Activated CD8-positive, alpha-beta memory T cell treated with anti-CD3 and anti-CD28 coated beads, Interleukin-2, amount 10 ng/mL, durations not matched to agents 7 days and 5 days (primary cell): ENCODE measurements at regions not wholly inside any gene's neighbourhood (a gene's known extent, or its start where the extent isn't known, plus 50 kb on each side); places are given as distances from the start of the nearest gene placed in this dataset.

ENCODE experiments used
- ATAC-seq: fragments of 150-1000 bp; cut with Tn5 transposase; one replicate; pipeline ENCODE4 v1.10.0; 2021; ENCODE audit warnings: moderate library complexity
- CTCF ChIA-PET: fragments of 350-600 bp; sonication (Branson Sonifier 250); formaldehyde crosslinking; loops from one replicate; lab custom pipeline; 2021; ENCODE audit warnings: antibody characterized with exemption; lab: Charles Lee
- DNase-seq: peaks from one replicate; pipeline ENCODE4 v3.0.0-alpha.2; 2020
- H3K27ac Mint-ChIP-seq: one replicate; pipeline ENCODE4 v1.8.0; 2021; ENCODE audit warnings: mild to moderate bottlenecking, mixed read lengths
- H3K27me3 Mint-ChIP-seq: one replicate; pipeline ENCODE4 v1.8.0; 2021; ENCODE audit warnings: mixed read lengths
- H3K36me3 Mint-ChIP-seq: one replicate; pipeline ENCODE4 v1.8.0; 2021; ENCODE audit warnings: mild to moderate bottlenecking, mixed read lengths
- H3K4me1 Mint-ChIP-seq: one replicate; pipeline ENCODE4 v1.8.0; 2021; ENCODE audit warnings: mixed read lengths
- H3K4me3 Mint-ChIP-seq: one replicate; pipeline ENCODE4 v1.8.0; 2021; ENCODE audit warnings: mild to moderate bottlenecking, moderate library complexity, mixed read lengths
- H3K9me3 Mint-ChIP-seq: one replicate; pipeline ENCODE4 v1.8.0; 2022; ENCODE audit warnings: low read depth, mixed read lengths

- CTCF ChIA-PET: no interaction called here
- H3K4me1 Mint-ChIP-seq: no peaks in the 10 kb centered on the region
- no peaks in the 10 kb centered on the region for H3K36me3 Mint-ChIP-seq
- no peaks in the 10 kb centered on the region for H3K27me3 Mint-ChIP-seq
- no peak for ATAC-seq
- no peak for DNase-seq
- H3K27ac Mint-ChIP-seq: no peak overlapping the region
- H3K4me3 Mint-ChIP-seq: no peak overlapping the region
- H3K9me3 Mint-ChIP-seq: no peaks in the 10 kb centered on the region
Measured at GRCh38 chr11:70734379-70734778, 336.1 kb downstream of the CTTN start.

GRCh38 chr11:70734911-70735310 lies 336.6 kb downstream of the CTTN start:
- CTCF ChIA-PET: no interaction called here
- H3K27ac Mint-ChIP-seq: no peak overlapping the region

GRCh38 chr11:70735976-70736375 lies 337.6 kb downstream of the CTTN start:
- ATAC-seq (no peak), DNase-seq (no peak)
- no peaks in the 10 kb centered on the region for H3K9me3 Mint-ChIP-seq
- CTCF ChIA-PET: no interaction called here
- H3K4me3 Mint-ChIP-seq: no peak overlapping the region
- H3K27ac Mint-ChIP-seq: no peak overlapping the region
- H3K36me3 Mint-ChIP-seq: no peaks in the 10 kb centered on the region
- no peaks in the 10 kb centered on the region for H3K27me3 Mint-ChIP-seq
- no peaks in the 10 kb centered on the region for H3K4me1 Mint-ChIP-seq

More at GRCh38 chr11:70734911-70735310, 336.6 kb downstream of the CTTN start:
- Mint-ChIP-seq H3K27me3 (no peaks in the 10 kb centered on the region), H3K4me3 (no peak overlapping the region), H3K9me3 (no peaks in the 10 kb centered on the region), H3K4me1 (no peaks in the 10 kb centered on the region), H3K36me3 (no peaks in the 10 kb centered on the region)
- DNase-seq: no peak
- no peak for ATAC-seq

GRCh38 chr11:70736461-70736860 lies 338.1 kb downstream of the CTTN start:
- Mint-ChIP-seq H3K9me3 (no peaks in the 10 kb centered on the region), H3K4me3 (no peak overlapping the region), H3K27me3 (no peaks in the 10 kb centered on the region), H3K4me1 (no peaks in the 10 kb centered on the region), H3K27ac (no peak overlapping the region), H3K36me3 (no peaks in the 10 kb centered on the region)
- no peak for ATAC-seq
- CTCF ChIA-PET: no interaction called here
- no peak for DNase-seq

GRCh38 chr11:70736937-70737640 lies 338.8 kb downstream of the CTTN start:
- CTCF ChIA-PET: no interaction called here
- no peaks in the 10 kb centered on the region for H3K9me3 Mint-ChIP-seq
- no peaks in the 10 kb centered on the region for H3K36me3 Mint-ChIP-seq
- no peaks in the 10 kb centered on the region for H3K27me3 Mint-ChIP-seq
- H3K4me1 Mint-ChIP-seq: no peaks in the 10 kb centered on the region
- H3K4me3 Mint-ChIP-seq: no peak overlapping the region
- no peak for DNase-seq
- ATAC-seq: no peak
- H3K27ac Mint-ChIP-seq: no peak overlapping the region

GRCh38 chr11:70737816-70738630 lies 339.7 kb downstream of the CTTN start:
- H3K36me3 Mint-ChIP-seq: no peaks in the 10 kb centered on the region
- H3K27me3 Mint-ChIP-seq: peaks cover 2% of the 10 kb centered on the region
- H3K4me1 Mint-ChIP-seq: no peaks in the 10 kb centered on the region
- CTCF ChIA-PET: no interaction called here
- DNase-seq: no peak
- ATAC-seq: no peak
- no peak overlapping the region for H3K4me3 Mint-ChIP-seq
- no peaks in the 10 kb centered on the region for H3K9me3 Mint-ChIP-seq
- H3K27ac Mint-ChIP-seq: no peak overlapping the region

GRCh38 chr11:70738661-70739060 lies 340.3 kb downstream of the CTTN start:
- ATAC-seq: no peak
- no peak for DNase-seq
- Mint-ChIP-seq H3K4me3 (no peak overlapping the region), H3K36me3 (no peaks in the 10 kb centered on the region), H3K9me3 (no peaks in the 10 kb centered on the region), H3K27ac (no peak overlapping the region), H3K27me3 (peaks cover 2% of the 10 kb centered on the region), H3K4me1 (no peaks in the 10 kb centered on the region)
- CTCF ChIA-PET: no interaction called here

- Mint-ChIP-seq H3K36me3 (no peaks in the 10 kb centered on the region), H3K27ac (no peak overlapping the region), H3K4me3 (no peak overlapping the region), H3K4me1 (no peaks in the 10 kb centered on the region), H3K9me3 (no peaks in the 10 kb centered on the region), H3K27me3 (peaks cover 2% of the 10 kb centered on the region)
- no peak for DNase-seq
- ATAC-seq: no peak
- CTCF ChIA-PET: no interaction called here
Measured at GRCh38 chr11:70739091-70739490, 340.8 kb downstream of the CTTN start.

GRCh38 chr11:70739811-70740487 lies 341.6 kb downstream of the CTTN start:
- Mint-ChIP-seq H3K4me3 (no peak overlapping the region), H3K9me3 (no peaks in the 10 kb centered on the region), H3K36me3 (no peaks in the 10 kb centered on the region), H3K27ac (no peak overlapping the region), H3K27me3 (peaks cover 2% of the 10 kb centered on the region), H3K4me1 (no peaks in the 10 kb centered on the region)
- CTCF ChIA-PET: no interaction called here
- no peak for DNase-seq
- no peak for ATAC-seq

GRCh38 chr11:70740488-70740851 lies 342.1 kb downstream of the CTTN start:
- ATAC-seq (no peak), DNase-seq (no peak)
- Mint-ChIP-seq H3K4me1 (no peaks in the 10 kb centered on the region), H3K27ac (no peak overlapping the region), H3K27me3 (peaks cover 2% of the 10 kb centered on the region), H3K4me3 (no peak overlapping the region), H3K9me3 (no peaks in the 10 kb centered on the region), H3K36me3 (no peaks in the 10 kb centered on the region)
- CTCF ChIA-PET: no interaction called here

GRCh38 chr11:70741085-70741484 lies 342.8 kb downstream of the CTTN start:
- H3K27me3 Mint-ChIP-seq: peaks cover 2% of the 10 kb centered on the region
- H3K27ac Mint-ChIP-seq: no peak overlapping the region
- CTCF ChIA-PET: no interaction called here
- no peak for DNase-seq
- no peaks in the 10 kb centered on the region for H3K36me3 Mint-ChIP-seq
- H3K4me3 Mint-ChIP-seq: no peak overlapping the region
- ATAC-seq: no peak
- no peaks in the 10 kb centered on the region for H3K9me3 Mint-ChIP-seq
- H3K4me1 Mint-ChIP-seq: no peaks in the 10 kb centered on the region

GRCh38 chr11:70742553-70743291 lies 344.4 kb downstream of the CTTN start:
- H3K9me3 Mint-ChIP-seq: no peaks in the 10 kb centered on the region
- H3K4me1 Mint-ChIP-seq: no peaks in the 10 kb centered on the region
- ATAC-seq (no peak), DNase-seq (no peak)
- H3K36me3 Mint-ChIP-seq: no peaks in the 10 kb centered on the region
- CTCF ChIA-PET: no interaction called here
- H3K27me3 Mint-ChIP-seq: peaks cover 2% of the 10 kb centered on the region
- H3K27ac Mint-ChIP-seq: no peak overlapping the region
- no peak overlapping the region for H3K4me3 Mint-ChIP-seq

- no peak overlapping the region for H3K27ac Mint-ChIP-seq
- no peaks in the 10 kb centered on the region for H3K36me3 Mint-ChIP-seq
- H3K9me3 Mint-ChIP-seq: no peaks in the 10 kb centered on the region
- H3K27me3 Mint-ChIP-seq: peaks cover 2% of the 10 kb centered on the region
- H3K4me3 Mint-ChIP-seq: no peak overlapping the region
- no peaks in the 10 kb centered on the region for H3K4me1 Mint-ChIP-seq
- DNase-seq (no peak), ATAC-seq (no peak)
- CTCF ChIA-PET: no interaction called here
Measured at GRCh38 chr11:70743329-70743728, 345.0 kb downstream of the CTTN start.
